IMR-90 (cell line): ENCODE measurements at regions not wholly inside any gene's neighbourhood (a gene's known extent, or its start where the extent isn't known, plus 50 kb on each side); places are given as distances from the start of the nearest gene placed in this dataset.
A peak's percentile ranks its signal among the peaks of the same experiment; 100 is the strongest.

ENCODE experiments used
- BHLHE40 ChIP-seq: fragments of 150-350 bp; IDR thresholded peaks from 2 replicates; pipeline ENCODE4 v1.6.1; 2016; ENCODE audit warnings: mild to moderate bottlenecking, low read depth, low read length
- CHD1 ChIP-seq: IDR thresholded peaks from 2 replicates; pipeline ENCODE4 v1.6.1; 2012; ENCODE audit warnings: low read depth, low read length, improper control_type of control experiment
- CTCF ChIP-seq: conservative IDR thresholded peaks from 2 replicates; pipeline ENCODE4 v1.5.1; 2012; ENCODE audit warnings: mild to moderate bottlenecking, low read depth, low read length, improper control_type of control experiment
- ELK1 ChIP-seq: fragments of 150-350 bp; IDR thresholded peaks from 2 replicates; pipeline ENCODE4 v1.6.1; 2016; ENCODE audit warnings: low read depth, mild to moderate bottlenecking, low read length, moderate library complexity, borderline replicate concordance
- MXI1 ChIP-seq: IDR thresholded peaks from 2 replicates; pipeline ENCODE4 v1.6.1; 2012; ENCODE audit warnings: low read depth, mild to moderate bottlenecking, low read length, moderate library complexity, borderline replicate concordance
- POLR2A ChIP-seq: IDR thresholded peaks from 2 replicates; pipeline ENCODE4 v1.6.1; 2012; ENCODE audit warnings: mild to moderate bottlenecking, low read depth, low read length
- RAD21 ChIP-seq: IDR thresholded peaks from 2 replicates; pipeline ENCODE4 v1.6.1; 2012; ENCODE audit warnings: low read length, improper control_type of control experiment
- RCOR1 ChIP-seq: IDR thresholded peaks from 2 replicates; pipeline ENCODE4 v1.6.1; 2012; ENCODE audit warnings: mild to moderate bottlenecking, low read length, improper control_type of control experiment; ENCODE audit not compliant: insufficient replicate concordance
- RFX5 ChIP-seq: IDR thresholded peaks from 2 replicates; pipeline ENCODE4 v1.8.0; 2012; ENCODE audit warnings: low read depth, mild to moderate bottlenecking, low read length, moderate library complexity

GRCh38 chr15:38768970-38769369 is 204.4 kb upstream of the RASGRP1 start:
- TF ChIP-seq CTCF: peak; percentile 38
- TF ChIP-seq RCOR1: no peak
- TF ChIP-seq POLR2A: no peak
- TF ChIP-seq RFX5: no peak
- TF ChIP-seq BHLHE40: no peak
- TF ChIP-seq RAD21: peak; percentile 42; the same call in 1 of the 2 replicates
- no peak for TF ChIP-seq MXI1
- no peak for TF ChIP-seq CHD1
- TF ChIP-seq ELK1: no peak
